Right lobe of liver (tissue), 4 donors: ENCODE measurements at regions not wholly inside any gene's neighbourhood (a gene's known extent, or its start where the extent isn't known, plus 50 kb on each side); places are given as distances from the start of the nearest gene placed in this dataset.

ENCODE experiments used
- POLR2A ChIP-seq: fragments of 450-650 bp; IDR thresholded peaks from one replicate; pipeline ENCODE4 v1.6.1; 2017; ENCODE audit warnings: antibody characterized with exemption, mild to moderate bottlenecking
- TF ChIP-seq, protein P1 (sequence below), 4 donors: fragments of 200-600 bp in 3 of 4; fragments of 450-650 bp in 1 of 4; IDR thresholded peaks; one replicate each; pipeline versions ENCODE4 v1.5.1 to v1.8.0; 2016 to 2022; ENCODE audit warnings: antibody characterized with exemption in 4 of 4, mild to moderate bottlenecking in 2 of 4
- donor health status: DM: no; HTN: no; CAD: no.
- donor health status: DM: no; HTN: no; CAD: no.
- donor health status: DM: no; HTN: yes; CAD: no.

DNA sequence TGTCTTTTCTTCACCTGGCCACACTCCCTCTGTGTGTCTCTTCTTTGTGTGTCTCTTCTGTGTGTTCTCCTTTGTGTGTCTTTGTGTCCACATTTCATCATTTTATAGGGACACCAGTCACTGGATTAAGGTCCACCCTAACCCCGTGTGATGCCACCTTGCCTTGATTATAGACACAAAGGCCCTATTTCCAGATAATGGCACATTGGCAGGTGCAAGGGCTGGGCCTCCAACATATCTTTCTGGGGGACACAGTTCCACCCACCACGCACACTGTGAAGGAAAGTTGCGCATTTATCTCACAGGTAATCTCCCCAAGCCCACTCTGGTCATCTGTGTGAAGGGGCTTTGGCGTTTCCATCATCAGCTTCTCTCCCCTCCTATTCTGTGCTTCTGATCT lies 334.6 kb upstream of the IRX1 start:
- TF ChIP-seq, protein P1, sequence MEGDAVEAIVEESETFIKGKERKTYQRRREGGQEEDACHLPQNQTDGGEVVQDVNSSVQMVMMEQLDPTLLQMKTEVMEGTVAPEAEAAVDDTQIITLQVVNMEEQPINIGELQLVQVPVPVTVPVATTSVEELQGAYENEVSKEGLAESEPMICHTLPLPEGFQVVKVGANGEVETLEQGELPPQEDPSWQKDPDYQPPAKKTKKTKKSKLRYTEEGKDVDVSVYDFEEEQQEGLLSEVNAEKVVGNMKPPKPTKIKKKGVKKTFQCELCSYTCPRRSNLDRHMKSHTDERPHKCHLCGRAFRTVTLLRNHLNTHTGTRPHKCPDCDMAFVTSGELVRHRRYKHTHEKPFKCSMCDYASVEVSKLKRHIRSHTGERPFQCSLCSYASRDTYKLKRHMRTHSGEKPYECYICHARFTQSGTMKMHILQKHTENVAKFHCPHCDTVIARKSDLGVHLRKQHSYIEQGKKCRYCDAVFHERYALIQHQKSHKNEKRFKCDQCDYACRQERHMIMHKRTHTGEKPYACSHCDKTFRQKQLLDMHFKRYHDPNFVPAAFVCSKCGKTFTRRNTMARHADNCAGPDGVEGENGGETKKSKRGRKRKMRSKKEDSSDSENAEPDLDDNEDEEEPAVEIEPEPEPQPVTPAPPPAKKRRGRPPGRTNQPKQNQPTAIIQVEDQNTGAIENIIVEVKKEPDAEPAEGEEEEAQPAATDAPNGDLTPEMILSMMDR (IDR thresholded peaks at IDR 0.05), result no peak
- no peak for TF ChIP-seq POLR2A
